ENCODE measurements at regions not wholly inside any gene's neighbourhood (a gene's known extent, or its start where the extent isn't known, plus 50 kb on each side); places are given as distances from the start of the nearest gene placed in this dataset.

GRCh38 chr9:1952001-1952400, 63.1 kb upstream of the SMARCA2 start:
- no peaks in the 10 kb centered on the region for H3K9me3 ChIP-seq (ENCODE audit: low read length)
- H3K79me2 ChIP-seq (replicated peaks; ENCODE audit: insufficient read depth, low read length), result no peaks in the 10 kb centered on the region
- no peaks in the 10 kb centered on the region for H3K36me3 ChIP-seq (ENCODE audit: insufficient read depth, low read length)
- H2AFZ ChIP-seq (ENCODE audit: low read depth, low read length), result no peak overlapping the region
- H3K4me3 ChIP-seq (ENCODE audit: low read length), result no peak overlapping the region
- peak; percentile 72 for TF ChIP-seq REST (IDR thresholded peaks at IDR 0.05; ENCODE audit: borderline replicate concordance)
- TF ChIP-seq MXI1 (conservative IDR thresholded peaks at IDR 0.05; ENCODE audit: poor library complexity, severe bottlenecking), result no peak
- no peaks in the 10 kb centered on the region for H3K27me3 ChIP-seq (ENCODE audit: insufficient read depth, low read depth, low read length)
- no peaks in the 10 kb centered on the region for H3K9me2 ChIP-seq (ENCODE audit: insufficient read depth, low read length)
- no peak overlapping the region for H3K27ac ChIP-seq (ENCODE audit: low read length)
- H3K9ac ChIP-seq (ENCODE audit: low read length), result no peak overlapping the region
- no peaks in the 10 kb centered on the region for H3F3A ChIP-seq (ENCODE audit: insufficient read depth, low read length, poor library complexity, severe bottlenecking)
- H3K4me2 ChIP-seq (ENCODE audit: low read length), result no peak overlapping the region
- H4K20me1 ChIP-seq (ENCODE audit: insufficient read depth), result no peaks in the 10 kb centered on the region

- no peaks in the 10 kb centered on the region for H3K9me2 ChIP-seq (ENCODE audit: insufficient read depth, low read length)
- H3K36me3 ChIP-seq (ENCODE audit: insufficient read depth, low read length), result no peaks in the 10 kb centered on the region
- H3K27me3 ChIP-seq (ENCODE audit: insufficient read depth, low read depth, low read length), result no peaks in the 10 kb centered on the region
- no peaks in the 10 kb centered on the region for H3K9me3 ChIP-seq (ENCODE audit: low read length)
- H3F3A ChIP-seq (ENCODE audit: insufficient read depth, low read length, poor library complexity, severe bottlenecking), result no peaks in the 10 kb centered on the region
- H3K9ac ChIP-seq (ENCODE audit: low read length), result no peak overlapping the region
- H3K4me3 ChIP-seq (ENCODE audit: low read length), result no peak overlapping the region
- no peak overlapping the region for H3K4me2 ChIP-seq (ENCODE audit: low read length)
- no peaks in the 10 kb centered on the region for H3K79me2 ChIP-seq (replicated peaks; ENCODE audit: insufficient read depth, low read length)
- TF ChIP-seq POLR2AphosphoS5 (IDR thresholded peaks at IDR 0.05) (no peak), MXI1 (conservative IDR thresholded peaks at IDR 0.05; ENCODE audit: poor library complexity, severe bottlenecking) (no peak), EZH2 (IDR thresholded peaks at IDR 0.05; ENCODE audit: borderline replicate concordance, insufficient read depth, low read length, poor library complexity, severe bottlenecking) (no peak), SMC3 (conservative IDR thresholded peaks at IDR 0.05; ENCODE audit: poor library complexity) (no peak), REST (IDR thresholded peaks at IDR 0.05; ENCODE audit: borderline replicate concordance) (no peak), RAD21 (conservative IDR thresholded peaks at IDR 0.05) (no peak), TAF1 (IDR thresholded peaks at IDR 0.05; ENCODE audit: low read depth) (no peak), CTCF (IDR thresholded peaks at IDR 0.05; ENCODE audit: poor library complexity, severe bottlenecking) (no peak), EP300 (conservative IDR thresholded peaks at IDR 0.05; ENCODE audit: poor library complexity, severe bottlenecking) (no peak)
- no peak overlapping the region for H3K27ac ChIP-seq (ENCODE audit: low read length)
- H2AFZ ChIP-seq (ENCODE audit: low read depth, low read length), result no peak overlapping the region
- no peaks in the 10 kb centered on the region for H4K20me1 ChIP-seq (ENCODE audit: insufficient read depth)
Measured at GRCh38 chr9:1954238-1954637, 60.9 kb upstream of the SMARCA2 start.

Data from neural cell (in vitro differentiated cells).